CD4-positive, CD25-positive, alpha-beta regulatory T cell (primary cell): ENCODE measurements at regions not wholly inside any gene's neighbourhood (a gene's known extent, or its start where the extent isn't known, plus 50 kb on each side); places are given as distances from the start of the nearest gene placed in this dataset.

Experiments
- ATAC-seq, 2 donors: fragments of 150-1000 bp; cut with Tn5 transposase; one replicate each; pipeline ENCODE4 v1.10.0; 2021; ENCODE audit warnings: low read depth in 2 of 2, moderate number of reproducible peaks in 2 of 2, moderate library complexity in 1 of 2
- DNase-seq, 3 donors: peaks; one replicate each; pipeline versions ENCODE4 v3.0.0 to v3.0.0-alpha.2; 2012 to 2022; ENCODE audit warnings: mixed read lengths in 1 of 3
- H3K27ac ChIP-seq: one replicate; pipeline ENCODE4 v1.7.0; 2013; ENCODE audit warnings: mild to moderate bottlenecking, low read length; ENCODE audit not compliant: insufficient read depth, poor library complexity, severe bottlenecking
- H3K27me3 ChIP-seq: one replicate; pipeline ENCODE4 v1.7.0; 2013; ENCODE audit warnings: low read length; ENCODE audit not compliant: control insufficient read depth, insufficient read depth
- H3K36me3 ChIP-seq: one replicate; pipeline ENCODE4 v1.7.0; 2013; ENCODE audit warnings: mild to moderate bottlenecking, low read length, moderate library complexity; ENCODE audit not compliant: control insufficient read depth, insufficient read depth
- H3K4me1 ChIP-seq: 2 replicates; pipeline ENCODE4 v1.7.0; 2013; ENCODE audit warnings: mild to moderate bottlenecking, low read length; ENCODE audit not compliant: insufficient read depth, control insufficient read depth, poor library complexity, severe bottlenecking
- H3K4me3 ChIP-seq: one replicate; pipeline ENCODE4 v1.7.0; 2013; ENCODE audit warnings: low read depth, mild to moderate bottlenecking, low read length, moderate library complexity
- H3K9me3 ChIP-seq, 2 experiments: 1 replicate in 1 of 2; 2 replicates in 1 of 2; pipeline ENCODE4 v1.7.0; 2013; ENCODE audit warnings: low read length in 2 of 2, mild to moderate bottlenecking in 1 of 2, moderate library complexity in 1 of 2; ENCODE audit not compliant: control insufficient read depth in 2 of 2
- H3K27ac Mint-ChIP-seq, 3 donors: one replicate each; pipeline ENCODE4 v1.8.0; 2020 to 2022; ENCODE audit warnings: mild to moderate bottlenecking in 3 of 3, mixed read lengths in 3 of 3, moderate library complexity in 2 of 3
- H3K27me3 Mint-ChIP-seq: one replicate; pipeline ENCODE4 v1.8.0; 2022; ENCODE audit warnings: mild to moderate bottlenecking, mixed read lengths
- H3K36me3 Mint-ChIP-seq: one replicate; pipeline ENCODE4 v1.8.0; 2020; ENCODE audit warnings: mixed read lengths
- H3K4me1 Mint-ChIP-seq, 4 donors: one replicate each; pipeline ENCODE4 v1.8.0; 2020 to 2022; ENCODE audit warnings: mixed read lengths in 4 of 4, mild to moderate bottlenecking in 1 of 4
- H3K4me3 Mint-ChIP-seq, 4 donors: one replicate each; pipeline ENCODE4 v1.8.0; 2020 to 2022; ENCODE audit warnings: mild to moderate bottlenecking in 4 of 4, mixed read lengths in 4 of 4, moderate library complexity in 3 of 4
- H3K9me3 Mint-ChIP-seq, 7 donors: one replicate each; pipeline ENCODE4 v1.8.0; 2020 to 2022; ENCODE audit warnings: mixed read lengths in 7 of 7, mild to moderate bottlenecking in 3 of 7, moderate library complexity in 2 of 7

GRCh38 chr18:75130591-75131328 is 78.2 kb downstream of the PTGR3 start:
- ATAC-seq (no peak), DNase-seq (no peak)
- Mint-ChIP-seq H3K4me3 (no peak overlapping the region), H3K4me1 (peaks cover 0 to 5% (median 2%) of the 10 kb centered on the region in 4 donors), H3K36me3 (no peaks in the 10 kb centered on the region), H3K27me3 (no peaks in the 10 kb centered on the region), H3K27ac (peak overlapping the region in 1 of 3 donors; percentile 15), H3K9me3 (peaks cover 0 to 2% (median 0%) of the 10 kb centered on the region in 7 donors)
- Histone ChIP-seq H3K36me3 (no peaks in the 10 kb centered on the region), H3K27me3 (no peaks in the 10 kb centered on the region), H3K9me3 (no peaks in the 10 kb centered on the region), H3K4me1 (no peaks in the 10 kb centered on the region), H3K4me3 (no peak overlapping the region), H3K27ac (no peak overlapping the region)

GRCh38 chr18:75129717-75130477 is 79.0 kb downstream of the PTGR3 start:
- Histone ChIP-seq H3K27me3 (no peaks in the 10 kb centered on the region), H3K36me3 (no peaks in the 10 kb centered on the region), H3K4me1 (no peaks in the 10 kb centered on the region), H3K9me3 (no peaks in the 10 kb centered on the region), H3K27ac (no peak overlapping the region), H3K4me3 (no peak overlapping the region)
- ATAC-seq (no peak), DNase-seq (no peak)
- Mint-ChIP-seq H3K36me3 (no peaks in the 10 kb centered on the region), H3K27ac (peak overlapping the region in 1 of 3 donors; percentile 15), H3K4me1 (peaks cover 0 to 5% (median 2%) of the 10 kb centered on the region in 4 donors), H3K4me3 (no peak overlapping the region), H3K27me3 (no peaks in the 10 kb centered on the region), H3K9me3 (peaks cover 0 to 2% (median 0%) of the 10 kb centered on the region in 7 donors)

GRCh38 chr18:75128911-75129716 is 79.8 kb downstream of the PTGR3 start:
- DNase-seq (no peak), ATAC-seq (no peak)
- peaks cover 0 to 2% (median 0%) of the 10 kb centered on the region in 7 donors for H3K9me3 Mint-ChIP-seq
- H3K36me3 Mint-ChIP-seq, result no peaks in the 10 kb centered on the region
- Histone ChIP-seq H3K27ac (no peak overlapping the region), H3K27me3 (no peaks in the 10 kb centered on the region), H3K4me1 (no peaks in the 10 kb centered on the region), H3K4me3 (no peak overlapping the region), H3K36me3 (no peaks in the 10 kb centered on the region), H3K9me3 (no peaks in the 10 kb centered on the region)
- peaks cover 0 to 6% (median 2%) of the 10 kb centered on the region in 4 donors for H3K4me1 Mint-ChIP-seq
- H3K27ac Mint-ChIP-seq, result peak overlapping the region in 1 of 3 donors; percentile 16
- H3K4me3 Mint-ChIP-seq, result no peak overlapping the region
- H3K27me3 Mint-ChIP-seq, result no peaks in the 10 kb centered on the region

GRCh38 chr18:75128051-75128605 is 80.8 kb downstream of the PTGR3 start:
- H3K4me1 Mint-ChIP-seq, result peaks cover 0 to 9% (median 2%) of the 10 kb centered on the region in 4 donors
- peaks cover 0 to 2% (median 0%) of the 10 kb centered on the region in 7 donors for H3K9me3 Mint-ChIP-seq
- H3K4me3 Mint-ChIP-seq, result no peak overlapping the region
- Histone ChIP-seq H3K4me3 (no peak overlapping the region), H3K9me3 (no peaks in the 10 kb centered on the region), H3K4me1 (no peaks in the 10 kb centered on the region), H3K36me3 (no peaks in the 10 kb centered on the region), H3K27ac (no peak overlapping the region), H3K27me3 (no peaks in the 10 kb centered on the region)
- H3K36me3 Mint-ChIP-seq, result no peaks in the 10 kb centered on the region
- no peak for DNase-seq
- H3K27ac Mint-ChIP-seq, result peak overlapping the region in 1 of 3 donors; percentile 34
- H3K27me3 Mint-ChIP-seq, result no peaks in the 10 kb centered on the region
- ATAC-seq, result no peak

GRCh38 chr18:75127143-75128021 is 81.6 kb downstream of the PTGR3 start:
- H3K36me3 ChIP-seq, result no peaks in the 10 kb centered on the region
- H3K4me3 ChIP-seq, result no peak overlapping the region
- H3K27ac ChIP-seq, result no peak overlapping the region
- peaks cover 0 to 2% (median 0%) of the 10 kb centered on the region in 7 donors for H3K9me3 Mint-ChIP-seq
- no peaks in the 10 kb centered on the region for H3K9me3 ChIP-seq
- H3K4me1 Mint-ChIP-seq, result peaks cover 0 to 9% (median 2%) of the 10 kb centered on the region in 4 donors
- DNase-seq, result no peak
- H3K27me3 Mint-ChIP-seq, result no peaks in the 10 kb centered on the region
- no peaks in the 10 kb centered on the region for H3K27me3 ChIP-seq
- no peak overlapping the region for H3K4me3 Mint-ChIP-seq
- H3K27ac Mint-ChIP-seq, result no peak overlapping the region
- H3K36me3 Mint-ChIP-seq, result no peaks in the 10 kb centered on the region
- H3K4me1 ChIP-seq, result no peaks in the 10 kb centered on the region
- no peak for ATAC-seq

- ATAC-seq (no peak), DNase-seq (no peak)
- H3K4me1 Mint-ChIP-seq, result peaks cover 0 to 9% (median 2%) of the 10 kb centered on the region in 4 donors
- no peaks in the 10 kb centered on the region for H3K36me3 Mint-ChIP-seq
- H3K27me3 Mint-ChIP-seq, result no peaks in the 10 kb centered on the region
- Histone ChIP-seq H3K4me3 (no peak overlapping the region), H3K4me1 (no peaks in the 10 kb centered on the region), H3K36me3 (no peaks in the 10 kb centered on the region), H3K27me3 (no peaks in the 10 kb centered on the region), H3K27ac (no peak overlapping the region), H3K9me3 (no peaks in the 10 kb centered on the region)
- H3K9me3 Mint-ChIP-seq, result peaks cover 0 to 2% (median 0%) of the 10 kb centered on the region in 7 donors
- H3K27ac Mint-ChIP-seq, result peak overlapping the region in 1 of 3 donors; percentile 83
- no peak overlapping the region for H3K4me3 Mint-ChIP-seq
Measured at GRCh38 chr18:75125382-75126331, 83.3 kb downstream of the PTGR3 start.
